ENCODE measurements at regions not wholly inside any gene's neighbourhood (a gene's known extent, or its start where the extent isn't known, plus 50 kb on each side); places are given as distances from the start of the nearest gene placed in this dataset.
A peak's percentile ranks its signal among the peaks of the same experiment; 100 is the strongest.

GRCh38 chr11:26143566-26144290 lies 188.2 kb upstream of the ANO3 start:
- no peak for DNase-seq
- CTCF ChIA-PET, result interaction anchor here (1.7 kb wide), 1 partner anchor 162 kb away, joined by 5 read pairs; no protein-coding TSS in a partner anchor

More at GRCh38 chr11:26143566-26144290, 188.2 kb upstream of the ANO3 start:
- TF ChIP-seq USF1 (IDR thresholded peaks at IDR 0.05; ENCODE audit: borderline replicate concordance, low read depth) (no peak), TAF1 (IDR thresholded peaks at IDR 0.05; ENCODE audit: borderline replicate concordance, low read depth, low read length) (no peak), ZBTB33 (IDR thresholded peaks at IDR 0.05; ENCODE audit: borderline replicate concordance, low read depth) (no peak), RCOR1 (IDR thresholded peaks at IDR 0.05; ENCODE audit: low read length) (no peak), USF2 (IDR thresholded peaks at IDR 0.05; ENCODE audit: borderline replicate concordance, low read depth, low read length) (no peak), FOXJ3 (CRISPR knock-in tag; IDR thresholded peaks at IDR 0.05) (no peak), MAX (IDR thresholded peaks at IDR 0.05; ENCODE audit: low read depth) (no peak), NRF1 (IDR thresholded peaks at IDR 0.05; ENCODE audit: low read depth, low read length) (no peak), GATA2 (CRISPR knock-in tag; IDR thresholded peaks at IDR 0.05) (no peak), CHD2 (IDR thresholded peaks at IDR 0.05; ENCODE audit: low read length, partially characterized antibody) (no peak), NFIC (IDR thresholded peaks at IDR 0.05; ENCODE audit: borderline replicate concordance) (no peak), TCF12 (IDR thresholded peaks at IDR 0.05) (no peak), FOXM1 (IDR thresholded peaks at IDR 0.05; ENCODE audit: low read depth) (no peak)
- POLR2A ChIA-PET, result no interaction called here
- 0 out of 2 replicates have a peak overlapping the region, but pooled peaks have one; percentile 4 for H3K4me2 ChIP-seq
- H3K79me2 ChIP-seq (ENCODE audit: insufficient read depth), result no peaks in the 10 kb centered on the region
- H3K4me3 ChIP-seq (ENCODE audit: low read depth in 2 of 2, low read length in 1 of 2), result no peak overlapping the region
- peaks cover 0 to 7% of the 10 kb centered on the region in 2 experiments; a peak in 2 of 4 replicates for H3K4me1 ChIP-seq (ENCODE audit: control insufficient read depth in 1 of 2, insufficient read depth in 2 of 2, low read depth in 1 of 2, low read length in 1 of 2)
- no peak overlapping the region for H3K9ac ChIP-seq
- H2AFZ ChIP-seq (ENCODE audit: low read depth), result no peak overlapping the region; the same call in 1 of the 2 replicates
- H3K27ac ChIP-seq (ENCODE audit: low read depth in 2 of 2, low read length in 1 of 2), result no peak overlapping the region; a peak in 1 of 4 replicates
- no peaks in the 10 kb centered on the region for H3K36me3 ChIP-seq (replicated peaks in 1 of 2; ENCODE audit: control insufficient read depth in 1 of 2, insufficient read depth in 2 of 2, low read length in 1 of 2)
- no peaks in the 10 kb centered on the region for H3K27me3 ChIP-seq (ENCODE audit: insufficient read depth)
- no peaks in the 10 kb centered on the region for H3K9me3 ChIP-seq
- H4K20me1 ChIP-seq (ENCODE audit: insufficient read depth), result no peaks in the 10 kb centered on the region
- H3F3A ChIP-seq (replicated peaks; ENCODE audit: insufficient read depth), result no peaks in the 10 kb centered on the region
- no peaks in the 10 kb centered on the region for H3K9me2 ChIP-seq

Measured in SK-N-SH (cell line).